GM12878 (cell line): ENCODE measurements at regions not wholly inside any gene's neighbourhood (a gene's known extent, or its start where the extent isn't known, plus 50 kb on each side); places are given as distances from the start of the nearest gene placed in this dataset.

ENCODE experiments used
- ATAC-seq: fragments of 200-7000 bp; cut with Tn5 transposase; 3 replicates; pipeline ENCODE4 v1.9.1; 2020; ENCODE audit warnings: mild to moderate bottlenecking, moderate library complexity
- BruUV-seq: library from RNA; stranded (reverse); fragments of 400-500 nt; replicated peaks from 2 replicates; lab custom pipeline; 2021; lab: Mats Ljungman, UMichigan
- CTCF ChIA-PET: fragments of 300-600 bp; sonication (Branson Sonifier 250); formaldehyde crosslinking; extraction: SDS; loops from one replicate; lab custom pipeline; 2021; ENCODE audit warnings: inconsistent platforms; lab: Yijun Ruan, JAX
- POLR2A ChIA-PET: fragments of 350-600 bp; formaldehyde crosslinking; extraction: SDS; loops from one replicate; lab custom pipeline; 2021; ENCODE audit warnings: inconsistent platforms; lab: Charles Lee
- RAD21 ChIA-PET: fragments of 300-600 bp; sonication (Branson Sonifier 250); formaldehyde crosslinking; loops from one replicate; lab custom pipeline; 2023; ENCODE audit warnings: antibody characterized with exemption; ENCODE audit not compliant: unreplicated experiment; lab: Charles Lee
- SMC1A ChIA-PET: fragments of 300-600 bp; sonication (Branson Sonifier 250); formaldehyde crosslinking; loops from one replicate; lab custom pipeline; 2023; ENCODE audit not compliant: unreplicated experiment, uncharacterized antibody; lab: Charles Lee
- DNase-seq: peaks from one replicate; pipeline ENCODE4 v3.0.0-alpha.2; 2011; ENCODE audit warnings: low read depth, low spot score
- FAIRE-seq: peaks from 3 replicates; lab custom pipeline; 2011; peaks lifted over from hg19 to GRCh38; lab: Jason Lieb, UNC
- H2AFZ ChIP-seq: 2 replicates; pipeline ENCODE4 v1.6.0; 2011; ENCODE audit warnings: low read depth, low read length, control low read depth; ENCODE audit not compliant: control insufficient read depth
- H3K27ac ChIP-seq: 2 replicates; pipeline ENCODE4 v1.5.1; 2011; ENCODE audit warnings: control low read depth; ENCODE audit not compliant: control insufficient read depth, insufficient read depth
- H3K27me3 ChIP-seq, 2 experiments: replicated peaks in 1 of 2; 2 replicates each; pipeline versions ENCODE4 v1.6.0 to v1.6.1; 2011; ENCODE audit warnings: low read length in 1 of 2; ENCODE audit not compliant: control insufficient read depth in 2 of 2, insufficient read depth in 2 of 2
- H3K36me3 ChIP-seq, 2 experiments: 2 replicates each; pipeline ENCODE4 v1.5.1; 2011; ENCODE audit warnings: low read length in 1 of 2; ENCODE audit not compliant: control insufficient read depth in 2 of 2, insufficient read depth in 2 of 2
- H3K4me1 ChIP-seq: 2 replicates; pipeline ENCODE4 v1.6.1; 2011; ENCODE audit warnings: mild to moderate bottlenecking, low read length, moderate library complexity, mixed read lengths; ENCODE audit not compliant: control insufficient read depth, insufficient read depth
- H3K4me2 ChIP-seq: 2 replicates; pipeline ENCODE4 v1.6.0; 2011; ENCODE audit warnings: control low read depth; ENCODE audit not compliant: control insufficient read depth, insufficient read depth
- H3K4me3 ChIP-seq: fragments of 200-600 bp; sonication (generic); 2 replicates; pipeline ENCODE4 v1.5.1; 2016
- H3K79me2 ChIP-seq: 2 replicates; pipeline ENCODE4 v1.6.0; 2011; ENCODE audit warnings: low read length; ENCODE audit not compliant: control insufficient read depth, insufficient read depth
- H3K9ac ChIP-seq: 2 replicates; pipeline ENCODE4 v1.8.0; 2011; ENCODE audit warnings: low read length, control low read depth, mixed read lengths; ENCODE audit not compliant: control insufficient read depth, insufficient read depth
- H3K9me3 ChIP-seq: replicated peaks from 3 replicates; pipeline ENCODE4 v1.5.1; 2011; ENCODE audit warnings: mild to moderate bottlenecking, low read length; ENCODE audit not compliant: control insufficient read depth, insufficient read depth
- H4K20me1 ChIP-seq: 2 replicates; pipeline ENCODE4 v1.6.0; 2011; ENCODE audit not compliant: control insufficient read depth, insufficient read depth
- CREM ChIP-seq: IDR thresholded peaks from 2 replicates; pipeline ENCODE4 v1.6.1; 2014; ENCODE audit warnings: antibody characterized with exemption, low read depth
- DPF2 ChIP-seq: fragments of 450-650 bp; IDR thresholded peaks from 2 replicates; pipeline ENCODE4 v1.6.1; 2017; ENCODE audit warnings: mild to moderate bottlenecking
- ESRRA ChIP-seq: IDR thresholded peaks from 2 replicates; pipeline ENCODE4 v1.6.1; 2012; ENCODE audit warnings: mild to moderate bottlenecking, low read length, improper control_type of control experiment
- FOXK2 ChIP-seq: fragments of 450-650 bp; IDR thresholded peaks from 2 replicates; pipeline ENCODE4 v1.6.1; 2017; ENCODE audit warnings: mild to moderate bottlenecking, moderate library complexity
- MAX ChIP-seq: IDR thresholded peaks from 2 replicates; pipeline ENCODE4 v1.6.1; 2012; ENCODE audit warnings: low read depth, low read length, improper control_type of control experiment
- MXI1 ChIP-seq: fragments of 150-350 bp; IDR thresholded peaks from 2 replicates; pipeline ENCODE4 v1.6.1; 2011; ENCODE audit warnings: low read depth, mild to moderate bottlenecking, inconsistent platforms, low read length, improper control_type of control experiment
- NFYB ChIP-seq: IDR thresholded peaks from 2 replicates; pipeline ENCODE4 v1.6.1; 2011; ENCODE audit warnings: low read depth, mild to moderate bottlenecking, low read length, improper control_type of control experiment, moderate library complexity; ENCODE audit not compliant: insufficient read depth
- RAD51 ChIP-seq: fragments of 450-650 bp; IDR thresholded peaks from 2 replicates; pipeline ENCODE4 v1.6.1; 2016; ENCODE audit warnings: moderate library complexity, mild to moderate bottlenecking, inconsistent platforms
- RBBP5 ChIP-seq: fragments of 200-600 bp; sonication (generic); conservative IDR thresholded peaks from 2 replicates; pipeline ENCODE4 v1.6.1; 2016
- SKIL ChIP-seq: fragments of 450-650 bp; IDR thresholded peaks from 2 replicates; pipeline ENCODE4 v1.6.1; 2017; ENCODE audit warnings: mild to moderate bottlenecking, low read depth, inconsistent platforms; ENCODE audit not compliant: poor library complexity, severe bottlenecking
- SMAD1 ChIP-seq: fragments of 450-650 bp; IDR thresholded peaks from 2 replicates; pipeline ENCODE4 v1.6.1; 2018; ENCODE audit warnings: mild to moderate bottlenecking, low read depth; ENCODE audit not compliant: partially characterized antibody
- ZNF384 ChIP-seq: IDR thresholded peaks from 2 replicates; pipeline ENCODE4 v1.6.1; 2012; ENCODE audit warnings: low read depth, mild to moderate bottlenecking, low read length, improper control_type of control experiment, borderline replicate concordance
- WGBS: methylation state at CpG from one replicate; pipeline ENCODE4 v1.1.6; 2016; ENCODE audit warnings: low lambda C conversion rate; ENCODE audit not compliant: insufficient replicate concordance, insufficient coverage; ENCODE audit errors: missing lambda C conversion rate; 5-methylcytosine and 5-hydroxymethylcytosine counted together
- in situ Hi-C: fragments of 300-500 bp; cut with MboI; formaldehyde crosslinking; loops from 9 replicates; pipeline ENCODE4 v1.14.3; 2018; ENCODE audit warnings: mixed read lengths
- intact Hi-C: fragments of 100-400 bp; cut with micrococcal nuclease; formaldehyde crosslinking; loops from one replicate; pipeline ENCODE4 v1.14.2; 2022; ENCODE audit not compliant: unreplicated experiment

- TF ChIP-seq RAD51, result no peak
- TF ChIP-seq DPF2, result no peak
These were observed 424.9 kb downstream of the IRX2 start (continued) for GRCh38 chr5:2326601-2327000.

GRCh38 chr5:2324788-2325187 lies 426.7 kb downstream of the IRX2 start:
- Histone ChIP-seq H3K9ac (no peak overlapping the region), H3K4me2 (no peak overlapping the region), H3K27me3 (no peaks in the 10 kb centered on the region)
- no peak for ATAC-seq
- no TSS peak for BruUV-seq
- in situ Hi-C loops, result no loop called here
- TF ChIP-seq ZNF384, result no peak
- no peak for TF ChIP-seq RBBP5
- TF ChIP-seq ESRRA, result no peak
- no peak for TF ChIP-seq MXI1
- TF ChIP-seq, all 136 proteins: peak for 0
- FAIRE-seq, result no peak
- RAD21 ChIA-PET, result no interaction called here
- no peaks in the 10 kb centered on the region for H4K20me1 ChIP-seq
- H2AFZ ChIP-seq, result no peak overlapping the region
- CTCF ChIA-PET, result no interaction called here
- SMC1A ChIA-PET, result no interaction called here
- POLR2A ChIA-PET, result no interaction called here
- H3K27ac ChIP-seq, result no peak overlapping the region
- no peaks in the 10 kb centered on the region for H3K36me3 ChIP-seq
- H3K4me3 ChIP-seq, result no peak overlapping the region
- no peaks in the 10 kb centered on the region for H3K79me2 ChIP-seq
- H3K4me1 ChIP-seq, result no peaks in the 10 kb centered on the region
- intact Hi-C loops, result no loop called here
- DNase-seq, result no peak
- H3K9me3 ChIP-seq, result no peaks in the 10 kb centered on the region; the same call in 2 of the 3 replicates
- WGBS, result 25% methylated on average over 11 of the region's 11 CpGs

GRCh38 chr5:2320611-2321010 lies 430.9 kb downstream of the IRX2 start:
- Histone ChIP-seq H4K20me1 (no peaks in the 10 kb centered on the region), H3K4me1 (no peaks in the 10 kb centered on the region), H3K4me3 (no peak overlapping the region), H2AFZ (no peak overlapping the region), H3K27me3 (no peaks in the 10 kb centered on the region), H3K27ac (no peak overlapping the region), H3K9ac (no peak overlapping the region), H3K79me2 (no peaks in the 10 kb centered on the region), H3K9me3 (no peaks in the 10 kb centered on the region; the same call in 2 of the 3 replicates), H3K4me2 (no peak overlapping the region), H3K36me3 (no peaks in the 10 kb centered on the region)
- ATAC-seq (no peak), DNase-seq (no peak), FAIRE-seq (no peak)
- RAD21 ChIA-PET, result no interaction called here
- POLR2A ChIA-PET, result no interaction called here
- CTCF ChIA-PET, result no interaction called here
- 20% methylated on average over 7 of the region's 7 CpGs for WGBS
- TF ChIP-seq SKIL (no peak), MAX (no peak), CREM (no peak), FOXK2 (no peak), NFYB (no peak), SMAD1 (no peak)
- in situ Hi-C loops (no loop called here), intact Hi-C loops (no loop called here)
- no TSS peak for BruUV-seq
- SMC1A ChIA-PET, result no interaction called here
